OCI-LY3 (cell line): ENCODE measurements at regions not wholly inside any gene's neighbourhood (a gene's known extent, or its start where the extent isn't known, plus 50 kb on each side); places are given as distances from the start of the nearest gene placed in this dataset.

ENCODE experiments used
- EZH2phosphoT487 ChIP-seq: fragments of 200-600 bp; shearing (Covaris generic); IDR thresholded peaks from 2 replicates; pipeline ENCODE4 v1.6.1; 2018; ENCODE audit warnings: antibody characterized with exemption, mixed run types, low read depth
- TF ChIP-seq, protein P1 (sequence below): fragments of 200-600, 300-600 bp; sonication (generic); IDR thresholded peaks from 2 replicates; pipeline ENCODE4 v1.5.1; 2014; ENCODE audit warnings: antibody characterized with exemption, low read length, low read depth

DNA sequence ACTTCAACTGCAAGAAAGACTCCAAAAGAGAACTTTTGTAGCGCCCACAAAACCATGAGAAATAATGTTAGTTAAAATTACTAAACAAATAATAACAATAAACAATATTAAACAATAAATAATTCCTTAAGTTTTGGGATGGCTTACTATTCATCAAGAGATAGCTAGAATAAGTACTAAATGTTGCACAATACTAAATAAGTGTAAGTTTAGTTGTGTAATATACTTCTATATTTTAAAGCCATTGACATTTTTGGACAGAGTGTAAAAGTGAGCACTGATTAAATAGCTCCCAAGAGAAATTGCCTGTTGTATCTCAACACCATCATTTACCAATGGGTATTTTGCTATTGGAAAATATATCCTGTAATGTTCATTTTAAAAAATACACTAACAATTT, 166.7 kb downstream of the ALG10 start:
- TF ChIP-seq, protein P1, sequence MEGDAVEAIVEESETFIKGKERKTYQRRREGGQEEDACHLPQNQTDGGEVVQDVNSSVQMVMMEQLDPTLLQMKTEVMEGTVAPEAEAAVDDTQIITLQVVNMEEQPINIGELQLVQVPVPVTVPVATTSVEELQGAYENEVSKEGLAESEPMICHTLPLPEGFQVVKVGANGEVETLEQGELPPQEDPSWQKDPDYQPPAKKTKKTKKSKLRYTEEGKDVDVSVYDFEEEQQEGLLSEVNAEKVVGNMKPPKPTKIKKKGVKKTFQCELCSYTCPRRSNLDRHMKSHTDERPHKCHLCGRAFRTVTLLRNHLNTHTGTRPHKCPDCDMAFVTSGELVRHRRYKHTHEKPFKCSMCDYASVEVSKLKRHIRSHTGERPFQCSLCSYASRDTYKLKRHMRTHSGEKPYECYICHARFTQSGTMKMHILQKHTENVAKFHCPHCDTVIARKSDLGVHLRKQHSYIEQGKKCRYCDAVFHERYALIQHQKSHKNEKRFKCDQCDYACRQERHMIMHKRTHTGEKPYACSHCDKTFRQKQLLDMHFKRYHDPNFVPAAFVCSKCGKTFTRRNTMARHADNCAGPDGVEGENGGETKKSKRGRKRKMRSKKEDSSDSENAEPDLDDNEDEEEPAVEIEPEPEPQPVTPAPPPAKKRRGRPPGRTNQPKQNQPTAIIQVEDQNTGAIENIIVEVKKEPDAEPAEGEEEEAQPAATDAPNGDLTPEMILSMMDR, result no peak
- TF ChIP-seq EZH2phosphoT487, result no peak
